Forelimb muscle (tissue), 1 donor: ENCODE measurements at regions not wholly inside any gene's neighbourhood (a gene's known extent, or its start where the extent isn't known, plus 50 kb on each side); places are given as distances from the start of the nearest gene placed in this dataset.
"Not testable (repeated sequence)": the region's sequence is repeated elsewhere in the genome, so short reads cannot be mapped to it uniquely, and the experiment has no call there.

ENCODE experiments used
- DNase-seq: peaks from one replicate; pipeline ENCODE4 v3.0.0-alpha.2; 2013; ENCODE audit warnings: low read depth

DNA sequence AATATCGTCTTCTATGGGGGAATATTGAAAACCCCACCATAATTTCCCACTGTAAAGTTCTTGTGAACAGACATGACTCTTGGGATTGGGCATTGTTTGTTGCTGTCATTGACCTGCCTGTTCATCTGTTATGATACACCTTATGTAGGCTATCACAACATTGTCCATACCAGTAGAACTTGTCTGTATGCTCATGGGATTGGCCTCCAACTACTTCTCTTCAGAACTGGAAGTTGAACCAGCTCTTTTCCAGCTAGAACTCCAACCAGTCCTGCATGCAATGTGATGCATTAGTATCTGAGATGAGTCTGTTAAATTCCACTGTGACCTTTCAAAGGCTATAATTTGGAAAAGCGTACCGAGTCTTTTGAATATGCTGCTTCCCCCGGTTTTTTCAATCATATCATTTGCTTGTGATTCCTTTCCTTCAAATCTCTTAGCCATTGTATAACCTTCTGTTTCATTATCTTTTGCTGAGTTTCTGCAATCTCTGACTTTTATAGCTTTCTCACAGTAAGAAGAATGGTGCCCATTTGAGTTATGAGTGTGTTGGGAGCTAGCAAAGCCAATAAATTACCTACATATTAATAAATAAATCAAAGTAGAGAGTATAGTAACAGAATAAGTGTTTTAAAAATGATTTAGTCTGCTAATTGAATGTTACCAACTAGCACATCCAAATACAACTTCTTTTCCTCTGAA lies 101.9 kb downstream of the PLK2 start:
- no peak for DNase-seq

DNA sequence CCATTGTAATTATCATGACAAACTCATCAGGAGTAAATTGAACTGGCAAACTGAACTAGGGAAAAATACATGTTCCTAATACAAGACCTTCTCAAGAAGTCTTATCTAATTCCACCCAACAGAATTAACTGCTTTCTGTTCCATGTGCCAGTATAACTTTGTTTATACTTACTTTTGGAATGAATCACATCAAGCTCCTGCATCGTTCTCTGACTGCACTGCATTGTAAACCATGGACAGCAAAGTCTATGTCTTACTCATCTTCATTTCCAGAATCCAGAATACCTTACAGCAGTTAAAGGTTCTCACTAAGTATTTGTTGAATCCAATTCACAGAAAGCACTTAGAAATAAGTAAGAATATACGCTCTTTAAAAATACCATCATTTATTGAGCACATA lies 102.8 kb downstream of the PLK2 start:
- DNase-seq = no peak

DNA sequence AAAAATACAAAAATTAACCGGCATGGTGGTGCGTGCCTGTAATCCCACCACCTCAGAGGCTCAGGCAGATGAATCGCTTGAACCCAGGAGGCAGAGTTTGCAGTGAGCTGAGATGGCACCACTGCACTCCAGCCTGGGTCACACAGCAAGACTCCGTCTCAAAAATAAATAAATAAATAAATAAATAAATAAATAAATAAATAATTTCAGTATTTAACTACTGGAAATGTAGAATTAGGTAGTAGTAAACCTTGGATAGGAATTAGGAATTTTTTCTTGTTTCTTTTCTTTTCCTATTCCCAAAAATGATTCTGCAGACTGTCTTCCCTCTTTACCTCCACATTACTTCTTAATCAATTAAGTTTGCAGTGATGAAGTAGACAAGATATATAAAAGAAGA lies 103.2 kb downstream of the PLK2 start:
- DNase-seq = no peak

DNA sequence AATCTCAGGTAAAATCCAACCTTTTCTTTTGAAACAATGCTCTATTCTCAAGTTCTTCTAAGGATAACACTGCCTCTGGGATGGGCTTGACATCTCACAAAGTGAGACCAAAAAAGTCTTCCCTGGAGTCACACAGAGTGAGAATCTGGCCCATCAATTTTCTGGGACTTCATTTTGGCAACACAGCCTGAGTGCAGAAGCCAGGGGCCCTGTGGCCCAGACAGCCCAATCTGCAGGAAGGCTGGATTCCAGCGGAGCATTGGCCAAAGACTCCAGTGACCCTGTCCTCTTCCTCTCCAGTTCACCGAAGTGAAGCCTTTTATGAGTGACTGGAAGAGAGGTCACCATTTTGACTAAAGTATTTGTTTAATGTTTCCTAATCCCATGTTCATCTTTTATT lies 105.1 kb downstream of the PLK2 start:
- DNase-seq = no peak

DNA sequence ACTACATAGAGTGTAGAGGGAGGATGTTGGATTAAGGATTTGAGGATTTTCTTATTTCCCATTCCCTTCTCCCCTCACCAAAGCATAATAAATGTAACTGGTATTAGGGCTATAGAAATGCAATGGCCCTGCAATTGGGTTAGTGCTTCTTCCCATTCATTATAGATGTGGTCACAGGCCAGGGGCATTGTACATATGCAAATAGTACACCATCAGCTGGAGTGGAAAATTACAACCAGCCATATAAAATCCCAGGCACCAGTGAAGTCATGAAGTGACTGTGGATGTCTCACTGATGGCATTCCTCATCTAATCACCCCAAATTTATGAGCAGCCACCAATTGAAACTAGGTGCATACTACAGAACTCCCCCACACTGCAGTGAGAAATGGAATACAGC lies 105.9 kb downstream of the PLK2 start:
- no peak for DNase-seq

DNA sequence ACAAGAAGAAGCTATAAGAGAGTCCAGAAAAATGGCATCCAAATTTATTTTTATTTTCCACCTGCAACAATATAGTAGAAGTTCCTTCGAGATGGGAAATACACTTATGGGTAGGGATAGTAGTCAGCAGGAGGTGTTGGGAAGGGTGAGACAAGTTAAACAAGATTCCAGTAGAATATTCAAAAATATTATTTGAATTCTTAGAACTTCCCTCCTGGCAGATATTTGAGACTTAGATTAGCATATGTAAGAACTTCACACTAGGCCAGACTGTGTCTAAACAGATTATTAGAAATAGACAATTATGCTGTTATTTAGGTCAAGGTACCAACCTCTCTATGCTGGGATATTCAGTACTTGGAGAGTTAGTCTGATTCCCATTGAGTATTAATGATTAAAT lies 108.7 kb downstream of the PLK2 start:
- no peak for DNase-seq

DNA sequence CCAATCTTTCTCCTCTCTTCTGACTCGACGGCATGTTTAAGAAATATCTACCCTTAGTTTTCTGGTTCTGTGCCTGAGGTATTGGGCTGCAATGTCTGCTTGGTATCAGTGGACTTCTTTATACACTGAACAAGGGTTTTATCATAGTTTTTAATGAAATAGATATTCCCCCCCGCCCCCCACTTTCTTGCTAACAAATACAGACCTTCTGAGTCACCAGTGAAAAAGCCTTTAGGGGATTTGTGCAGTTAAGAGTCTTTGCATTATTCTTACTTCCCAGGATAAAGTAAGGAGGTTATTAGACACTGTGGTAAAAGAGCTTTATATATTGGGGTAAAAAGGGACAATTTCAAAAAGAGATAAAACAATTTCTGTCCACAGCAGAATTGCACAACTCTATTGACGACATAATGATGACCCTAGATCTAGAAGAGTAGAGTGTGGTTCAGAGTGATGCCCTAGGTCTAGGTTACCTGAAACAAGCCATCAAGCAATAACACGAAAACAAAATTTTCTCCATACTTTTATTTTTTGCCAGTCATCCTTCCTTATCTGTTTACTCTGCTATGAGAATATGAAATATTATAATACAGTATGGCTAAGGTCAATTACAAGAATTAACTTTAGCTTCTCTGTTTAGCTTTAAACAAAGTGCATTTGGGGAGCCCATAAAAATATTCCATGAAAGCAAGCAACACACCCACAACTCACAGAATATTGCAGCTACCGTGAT lies 110.7 kb downstream of the PLK2 start:
- no peak for DNase-seq

DNA sequence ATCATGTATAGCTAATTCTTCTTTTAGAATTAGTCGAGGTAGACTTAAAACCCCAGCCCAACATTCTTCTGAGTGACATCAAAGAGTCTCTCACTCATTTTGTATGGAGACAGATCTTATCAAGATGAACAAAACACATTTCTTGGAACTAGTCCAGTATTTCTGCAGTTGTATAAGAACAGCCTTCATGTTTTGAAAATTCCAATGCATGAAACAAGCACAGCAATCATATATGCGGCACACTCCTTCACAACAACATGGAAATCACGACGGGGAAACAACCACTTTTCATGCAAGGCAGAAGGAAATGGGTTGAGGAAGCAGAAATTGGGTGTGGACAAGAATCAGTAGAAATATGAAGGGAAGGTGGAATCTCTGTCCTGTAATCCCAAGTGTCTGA lies 113.8 kb downstream of the PLK2 start:
- no peak for DNase-seq

DNA sequence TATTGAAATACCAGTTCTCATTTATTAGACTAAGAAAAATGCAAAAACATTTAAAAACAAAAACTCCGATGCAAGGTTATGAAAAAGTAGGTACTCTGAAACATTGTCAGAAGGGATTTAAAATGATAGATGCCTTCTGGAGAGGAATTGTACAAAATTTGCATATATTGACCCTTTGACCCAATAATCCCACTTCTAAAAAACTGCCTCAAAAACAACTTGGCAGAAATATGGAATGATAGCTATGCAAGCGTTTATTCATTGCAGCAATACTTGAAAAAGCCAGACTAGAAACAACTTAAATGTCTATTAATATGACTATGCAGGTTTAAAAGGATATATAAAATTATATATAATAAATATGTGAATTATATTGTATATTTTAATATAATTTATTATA lies 118.4 kb downstream of the PLK2 start:
- no peak for DNase-seq

DNA sequence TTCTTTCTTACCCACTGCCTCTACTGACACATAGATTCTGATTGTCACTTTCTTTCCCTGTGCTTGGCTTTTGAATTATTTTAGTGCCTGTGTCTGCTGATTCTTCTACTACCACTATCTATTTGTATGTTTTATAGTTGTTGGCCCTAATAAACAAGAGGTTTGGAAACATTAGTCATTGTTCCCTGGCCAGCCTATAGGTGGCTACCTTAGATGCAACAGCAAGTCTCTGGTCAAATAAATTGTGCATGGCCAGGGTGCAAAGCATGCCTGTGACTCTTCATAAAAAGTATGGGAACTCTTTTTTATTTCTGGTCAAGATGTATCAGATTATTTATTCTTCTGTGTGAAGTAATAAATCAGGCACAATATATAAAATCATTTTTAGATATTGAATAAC lies 124.4 kb downstream of the PLK2 start:
- DNase-seq = no peak

DNA sequence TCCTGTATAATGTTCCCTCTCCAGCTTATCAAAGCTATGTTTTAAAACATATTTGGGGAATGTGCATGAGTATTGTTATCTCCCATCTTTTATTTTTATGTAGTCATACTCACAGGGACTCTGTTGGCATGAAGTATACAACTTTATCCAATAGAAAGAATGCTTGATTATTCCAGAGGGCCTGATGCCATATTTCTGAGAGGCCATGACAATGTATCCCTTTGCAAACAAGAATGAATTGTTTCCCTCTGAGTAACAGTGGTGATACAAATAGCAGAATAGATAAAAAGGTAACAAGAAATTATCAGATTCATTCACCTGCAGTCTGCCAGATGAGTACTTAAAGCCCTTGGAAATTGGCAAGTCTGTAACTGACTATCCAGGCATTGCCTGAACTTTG lies 125.9 kb downstream of the PLK2 start:
- no peak for DNase-seq

DNA sequence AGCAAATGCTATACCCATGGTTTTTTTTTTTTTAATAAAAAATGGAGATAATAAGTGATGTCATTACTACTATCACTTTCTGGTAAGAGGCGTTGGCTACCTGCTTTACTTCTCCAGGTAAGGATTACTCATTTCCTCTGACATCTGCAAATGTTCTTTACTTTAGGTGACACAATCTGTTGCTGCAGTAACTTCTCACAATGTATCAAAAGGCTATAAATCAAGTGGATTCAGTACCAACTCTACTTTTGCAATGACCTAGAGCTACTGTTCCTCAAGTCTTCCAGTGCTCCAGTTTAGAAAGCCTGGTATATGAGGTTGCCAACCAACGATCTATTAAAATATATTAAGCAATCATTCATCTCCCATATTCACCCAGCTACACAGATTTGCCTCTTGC lies 129.1 kb downstream of the PLK2 start:
- DNase-seq = no peak

DNA sequence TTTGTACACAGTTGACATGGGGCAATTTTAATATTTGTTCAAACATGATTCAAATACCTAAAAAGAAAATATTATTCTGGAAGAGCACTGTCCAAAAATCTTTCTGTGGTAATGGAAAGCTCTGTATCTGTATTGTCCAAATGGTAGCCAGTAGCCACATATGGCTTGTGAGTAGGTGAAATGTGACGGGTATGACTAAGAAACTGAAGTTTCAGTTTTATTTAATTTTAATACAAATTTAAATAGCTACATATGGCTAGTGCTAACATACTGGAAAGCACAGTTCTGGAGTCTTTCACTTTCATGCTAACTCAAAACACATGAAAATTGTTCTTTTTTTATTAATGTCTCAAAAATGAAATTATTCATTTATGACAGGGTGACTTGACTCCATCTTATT lies 132.6 kb downstream of the PLK2 start:
- no peak for DNase-seq

DNA sequence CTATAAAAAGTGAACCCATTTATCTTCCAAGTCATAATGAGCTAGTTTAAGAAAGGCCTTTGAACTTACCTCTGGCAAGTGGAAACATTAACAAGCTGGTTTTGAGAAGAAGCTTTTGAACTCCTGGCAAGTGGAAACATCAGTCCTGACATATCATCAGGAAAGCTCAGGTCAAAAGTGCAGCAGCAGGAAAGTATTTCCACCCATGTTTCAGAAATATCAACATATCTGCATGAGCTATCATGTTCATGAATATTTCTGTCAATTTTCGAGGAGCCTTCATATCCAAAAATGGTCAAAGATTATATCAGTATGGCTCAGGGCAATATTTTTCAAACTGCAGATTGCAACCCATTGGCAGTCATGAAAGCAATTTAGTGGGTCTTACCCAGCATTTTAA lies 133.9 kb downstream of the PLK2 start:
- no peak for DNase-seq

DNA sequence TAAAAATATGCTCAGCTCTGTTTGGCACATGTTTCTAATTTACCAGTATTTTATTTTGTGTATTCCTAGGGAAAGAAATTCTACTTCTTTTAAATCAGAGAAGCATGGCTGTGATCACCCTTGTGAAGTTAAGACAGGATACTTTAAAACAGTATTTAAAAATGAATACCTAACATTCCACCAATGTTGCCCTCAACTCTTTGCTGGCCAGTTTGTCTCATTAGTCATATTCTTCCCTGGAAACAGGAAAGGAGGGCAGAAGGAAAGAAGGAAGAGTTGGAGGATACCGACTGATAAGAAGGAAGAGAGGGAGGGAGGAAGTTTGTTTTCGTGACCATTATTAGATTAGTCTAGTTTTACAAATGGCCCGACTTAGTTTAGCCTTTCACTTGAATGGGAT lies 137.4 kb downstream of the PLK2 start:
- DNase-seq = no peak

DNA sequence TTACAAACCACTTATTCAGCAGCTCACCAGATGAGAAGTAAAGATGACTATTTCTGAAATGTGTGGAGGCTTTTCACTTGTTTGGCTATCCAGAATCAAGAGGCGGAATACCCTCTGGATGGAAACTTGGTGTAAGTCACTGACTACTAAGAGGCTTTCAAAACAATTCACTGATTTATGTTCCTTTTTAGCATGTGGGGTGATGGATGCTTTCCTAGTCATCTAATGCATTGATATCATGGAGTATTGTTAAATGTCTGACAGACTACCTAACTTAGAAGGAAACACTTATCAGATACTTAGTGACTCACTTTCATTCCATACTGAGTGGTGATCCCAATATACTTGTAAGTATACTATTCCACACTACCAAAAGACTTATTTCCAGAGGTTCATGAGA lies 141.4 kb downstream of the PLK2 start:
- DNase-seq = no peak

DNA sequence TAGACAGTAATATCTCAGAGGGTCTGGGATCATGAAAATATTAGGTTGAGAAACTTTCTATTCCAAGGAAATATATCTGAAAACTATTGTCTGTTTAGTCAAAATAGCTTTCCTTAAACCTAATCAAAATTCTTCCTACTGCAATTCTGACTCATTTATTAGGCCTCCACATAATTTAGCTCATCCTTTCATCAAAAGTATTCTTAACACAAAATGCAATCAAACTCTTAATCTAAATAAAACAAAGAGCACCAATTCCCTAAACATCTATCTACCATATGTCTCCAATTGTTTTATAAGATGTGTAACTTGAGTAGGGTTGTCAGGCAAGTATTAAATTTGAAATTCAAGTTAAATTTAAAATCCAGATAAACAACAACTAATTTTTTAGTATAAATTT lies 142.1 kb downstream of the PLK2 start:
- DNase-seq = no peak

DNA sequence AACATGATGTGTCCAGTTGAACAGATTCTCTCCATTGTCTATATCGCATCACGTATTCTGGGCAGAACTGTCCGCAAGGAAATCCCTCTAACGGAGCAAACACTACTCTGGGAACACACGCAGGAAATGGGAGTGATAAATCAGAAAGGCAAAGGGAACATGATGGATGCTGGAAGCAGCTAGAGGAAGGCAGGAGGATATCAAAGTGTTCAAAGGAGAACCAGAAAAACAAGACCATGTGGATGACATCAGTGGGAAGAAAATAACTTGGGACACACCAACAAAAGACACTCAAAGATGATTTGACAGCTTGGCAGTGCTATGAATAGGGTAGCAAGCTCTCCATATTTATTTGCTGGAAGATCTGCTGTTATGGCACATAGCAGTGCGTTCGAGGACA lies 142.9 kb downstream of the PLK2 start:
- no peak for DNase-seq

DNA sequence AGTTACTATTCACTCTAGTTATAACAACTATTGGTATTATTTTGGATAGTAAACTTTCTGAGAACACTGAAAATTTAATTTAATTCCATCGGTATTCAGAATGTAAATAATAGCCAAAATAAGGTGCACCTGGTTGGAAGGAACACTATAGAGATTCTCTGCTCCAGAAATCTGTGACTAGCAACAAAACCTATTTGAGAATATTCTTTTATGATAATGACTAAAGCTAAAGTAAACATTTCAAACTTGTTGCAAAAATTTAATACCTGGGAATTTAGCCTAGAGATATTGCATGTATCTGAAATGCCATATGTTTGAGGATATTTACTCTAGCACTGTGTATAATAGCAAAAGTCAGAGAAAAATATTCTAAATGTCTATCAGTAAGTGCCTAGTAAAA lies 144.1 kb downstream of the PLK2 start:
- DNase-seq = no peak

DNA sequence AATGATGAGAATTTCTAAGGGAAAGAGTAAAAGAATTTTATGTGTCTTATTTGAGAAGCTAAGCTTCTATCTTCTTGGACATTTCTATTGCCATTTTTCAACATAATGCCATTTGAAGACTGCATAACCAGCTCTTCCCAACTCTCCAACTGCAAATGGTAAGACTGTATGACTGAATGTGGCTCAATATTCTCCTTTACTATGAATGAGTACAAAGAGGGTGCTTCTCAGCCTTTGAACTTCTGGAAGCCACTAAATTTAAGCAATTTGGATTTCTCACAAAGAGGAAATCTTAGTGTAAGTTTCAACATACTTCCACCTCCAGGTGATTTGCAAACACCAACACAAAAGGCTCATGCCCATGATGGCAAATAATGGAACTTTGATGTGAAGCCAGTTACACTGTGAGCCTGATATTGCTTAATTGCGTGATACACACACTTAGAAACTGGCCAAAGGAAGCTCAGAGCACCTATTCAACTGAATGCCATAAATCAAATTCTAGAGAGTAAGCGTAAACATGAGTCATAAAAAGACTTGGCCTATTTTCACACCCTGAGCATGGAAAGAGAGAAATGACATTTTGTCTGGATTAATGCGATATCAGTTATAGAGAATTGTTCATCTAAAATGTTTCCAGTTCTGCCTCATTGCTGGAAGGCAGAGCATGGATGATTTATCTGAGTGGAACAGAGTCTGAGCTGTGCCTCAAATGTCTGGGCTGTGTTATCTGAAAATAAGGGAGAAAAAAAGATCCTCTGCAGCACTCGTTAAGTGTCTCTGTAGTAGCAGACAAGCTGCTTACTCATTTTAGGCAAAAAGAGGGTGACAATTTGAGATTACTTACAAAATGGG lies 145.3 kb downstream of the PLK2 start:
- no peak for DNase-seq

DNA sequence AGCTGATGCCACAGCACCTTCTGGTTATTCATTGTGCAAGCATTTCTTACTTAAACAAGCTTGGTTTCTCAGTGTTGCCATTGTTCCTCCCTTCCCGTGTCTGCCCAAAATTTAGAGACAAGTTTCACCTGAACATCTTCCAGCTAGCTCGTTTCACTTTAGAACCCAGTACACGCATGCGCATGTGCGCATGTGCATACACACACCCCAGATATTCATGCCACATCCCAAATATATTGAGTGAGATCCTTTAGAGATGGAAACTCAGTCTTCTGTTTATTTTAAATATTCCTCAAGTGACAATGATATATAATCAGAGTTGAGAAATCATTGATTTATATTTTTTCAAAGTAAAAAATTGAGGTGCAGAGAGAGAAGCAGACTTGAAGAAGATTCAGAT lies 147.6 kb downstream of the PLK2 start:
- no peak for DNase-seq

DNA sequence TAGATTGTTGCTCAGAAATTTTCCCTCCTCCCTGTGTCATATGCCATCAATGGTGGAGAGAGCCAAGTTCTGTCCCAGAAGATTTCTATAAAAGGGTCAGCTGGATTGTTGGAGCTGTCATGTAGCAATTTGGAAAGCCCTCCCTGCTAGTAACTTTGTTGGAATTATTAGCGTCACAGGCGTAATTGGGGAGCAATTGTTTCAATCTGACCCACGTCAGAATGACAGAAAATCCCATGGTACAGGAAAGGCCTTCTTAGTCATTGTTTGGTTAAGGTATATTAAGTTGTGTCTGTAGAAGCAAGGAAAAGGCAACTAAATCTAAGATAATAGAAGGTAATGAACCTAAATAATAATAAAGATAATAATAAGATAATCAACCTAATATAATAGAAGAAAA lies 148.4 kb downstream of the PLK2 start:
- DNase-seq = no peak

DNA sequence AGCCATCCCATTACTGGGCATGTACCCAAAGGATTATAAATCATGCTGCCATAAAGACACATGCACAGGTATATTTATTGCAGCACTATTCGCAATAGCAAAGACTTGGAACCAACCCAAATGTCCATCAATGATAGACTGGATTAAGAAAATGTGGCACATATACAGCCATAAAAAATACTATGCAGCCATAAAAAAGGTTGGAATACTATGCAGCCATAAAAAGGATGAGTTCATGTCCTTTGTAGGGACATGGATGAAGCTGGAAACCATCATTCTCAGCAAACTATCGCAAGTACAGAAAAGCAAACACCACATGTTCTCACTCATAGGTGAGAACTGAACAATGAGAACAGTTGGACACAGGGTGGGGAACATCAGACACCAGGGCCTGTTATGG lies 151.5 kb downstream of the PLK2 start:
- not testable (repeated sequence) for DNase-seq
